Prostate gland (tissue), 2 donors: ENCODE measurements at regions not wholly inside any gene's neighbourhood (a gene's known extent, or its start where the extent isn't known, plus 50 kb on each side); places are given as distances from the start of the nearest gene placed in this dataset.
A peak's percentile ranks its signal among the peaks of the same experiment; 100 is the strongest.

Experiments used
- DNase-seq: peaks from one replicate; pipeline ENCODE4 v3.0.0-alpha.2; 2019; ENCODE audit warnings: low spot score
- H3K27ac ChIP-seq, 2 donors: fragments of 200-600 bp; sonication (generic); 2 replicates each; pipeline ENCODE4 v1.5.1; 2017 to 2019
- H3K27me3 ChIP-seq: fragments of 200-600 bp; sonication (generic); replicated peaks from 2 replicates; pipeline ENCODE4 v1.5.1; 2019; ENCODE audit not compliant: insufficient read depth
- H3K36me3 ChIP-seq, 2 donors: fragments of 200-600 bp; sonication (generic); 1 replicate in 1 of 2; 2 replicates in 1 of 2; pipeline versions ENCODE4 v1.5.1 to v1.8.1; 2017 to 2019
- H3K4me1 ChIP-seq: fragments of 200-600 bp; sonication (generic); replicated peaks from 2 replicates; pipeline ENCODE4 v1.5.1; 2019
- H3K4me3 ChIP-seq, 2 donors: fragments of 200-600 bp; sonication (generic); 2 replicates each; pipeline ENCODE4 v1.5.1; 2017 to 2019
- H3K9me3 ChIP-seq: fragments of 200-600 bp; sonication (generic); 2 replicates; pipeline ENCODE4 v1.5.1; 2017
- CTCF ChIP-seq, 4 experiments: fragments of 200-600 bp in 2 of 4; fragments of 450-650 bp in 2 of 4; sonication (generic) in 2 of 4; IDR thresholded peaks; 1 replicate in 3 of 4; 2 replicates in 1 of 4; pipeline ENCODE4 v1.5.1; 2016 to 2019; ENCODE audit warnings: antibody characterized with exemption in 4 of 4, mild to moderate bottlenecking in 2 of 4, moderate library complexity in 2 of 4
- POLR2A ChIP-seq: fragments of 450-650 bp; IDR thresholded peaks from one replicate; pipeline ENCODE4 v1.6.1; 2016; ENCODE audit warnings: antibody characterized with exemption, mild to moderate bottlenecking
- POLR2AphosphoS5 ChIP-seq: sonication (generic); formaldehyde crosslinking; IDR thresholded peaks from one replicate; pipeline ENCODE4 v1.6.1; 2017; ENCODE audit warnings: antibody characterized with exemption
- WGBS: methylation state at CpG from one replicate; pipeline ENCODE4 v1.1.5; 2018; 5-methylcytosine and 5-hydroxymethylcytosine counted together
- intact Hi-C: fragments of 100-400 bp; cut with DNase I; formaldehyde crosslinking; loops from one replicate; pipeline ENCODE4 v1.14.2; 2022

GRCh38 chr13:109545931-109546330 lies 240.5 kb downstream of the IRS2 start:
- H3K9me3 ChIP-seq, result no peaks in the 10 kb centered on the region
- WGBS, result 66% methylated on average over 6 of the region's 6 CpGs
- intact Hi-C loops, result no loop called here
- TF ChIP-seq POLR2AphosphoS5 (no peak), CTCF (IDR thresholded peaks at IDR 0.05) (no peak), POLR2A (no peak)
- no peak overlapping the region for H3K4me3 ChIP-seq
- H3K27me3 ChIP-seq, result no peaks in the 10 kb centered on the region
- no peaks in the 10 kb centered on the region for H3K4me1 ChIP-seq
- H3K27ac ChIP-seq, result no peak overlapping the region
- no peaks in the 10 kb centered on the region for H3K36me3 ChIP-seq
- no peak for DNase-seq

GRCh38 chr13:109541081-109541480 lies 245.3 kb downstream of the IRS2 start:
- no peak for DNase-seq
- no peak overlapping the region for H3K27ac ChIP-seq
- no peaks in the 10 kb centered on the region for H3K9me3 ChIP-seq
- intact Hi-C loops, result no loop called here
- 86% methylated on average over 3 of the region's 3 CpGs for WGBS
- no peak for TF ChIP-seq CTCF (IDR thresholded peaks at IDR 0.05)
- TF ChIP-seq POLR2AphosphoS5, result no peak
- no peak for TF ChIP-seq POLR2A
- H3K4me1 ChIP-seq, result no peaks in the 10 kb centered on the region
- H3K4me3 ChIP-seq, result no peak overlapping the region
- no peaks in the 10 kb centered on the region for H3K36me3 ChIP-seq
- H3K27me3 ChIP-seq, result no peaks in the 10 kb centered on the region

- WGBS, result 43% methylated on average over 12 of the region's 12 CpGs
- Histone ChIP-seq H3K4me3 (no peak overlapping the region), H3K27me3 (no peaks in the 10 kb centered on the region), H3K36me3 (no peaks in the 10 kb centered on the region), H3K9me3 (no peaks in the 10 kb centered on the region), H3K27ac (peak overlapping the region; percentile 36 to 71), H3K4me1 (no peaks in the 10 kb centered on the region)
- intact Hi-C loops, result no loop called here
- DNase-seq, result peak; percentile 23
- TF ChIP-seq POLR2AphosphoS5 (peak; percentile 66), POLR2A (no peak)
Observed at GRCh38 chr13:109537584-109537983, 248.8 kb downstream of the IRS2 start.

GRCh38 chr13:109533350-109533749 lies 253.0 kb downstream of the IRS2 start:
- Histone ChIP-seq H3K4me1 (no peaks in the 10 kb centered on the region), H3K27me3 (no peaks in the 10 kb centered on the region), H3K4me3 (no peak overlapping the region), H3K36me3 (no peaks in the 10 kb centered on the region), H3K27ac (no peak overlapping the region), H3K9me3 (no peaks in the 10 kb centered on the region)
- intact Hi-C loops, result no loop called here
- no peak for DNase-seq
- TF ChIP-seq POLR2A (no peak), CTCF (IDR thresholded peaks at IDR 0.05) (no peak), POLR2AphosphoS5 (no peak)
- 93% methylated on average over 11 of the region's 11 CpGs for WGBS

GRCh38 chr13:109529964-109530363 lies 256.4 kb downstream of the IRS2 start:
- Histone ChIP-seq H3K4me1 (no peaks in the 10 kb centered on the region), H3K9me3 (no peaks in the 10 kb centered on the region), H3K4me3 (no peak overlapping the region), H3K27me3 (no peaks in the 10 kb centered on the region), H3K36me3 (no peaks in the 10 kb centered on the region), H3K27ac (no peak overlapping the region)
- TF ChIP-seq POLR2AphosphoS5, result no peak
- TF ChIP-seq CTCF (IDR thresholded peaks at IDR 0.05), result no peak
- no peak for TF ChIP-seq POLR2A
- 73% methylated on average over 5 of the region's 5 CpGs for WGBS
- no peak for DNase-seq
- intact Hi-C loops, result no loop called here
